Kasumi-1 (cell line): ENCODE measurements at regions not wholly inside any gene's neighbourhood (a gene's known extent, or its start where the extent isn't known, plus 50 kb on each side); places are given as distances from the start of the nearest gene placed in this dataset.
"Not testable (repeated sequence)": the region's sequence is repeated elsewhere in the genome, so short reads cannot be mapped to it uniquely, and the experiment has no call there.

ENCODE experiments used
- DNase-seq, 2 experiments: peaks; one replicate each; lab custom pipeline; 2025; lab: John Stamatoyannopoulos, UW

- no peak for DNase-seq
Measured at GRCh38 chr4:180999217-180999616, 1244.0 kb upstream of the TENM3 start.

- DNase-seq, result no peak
Measured at GRCh38 chr4:181004056-181004455, 1239.1 kb upstream of the TENM3 start.

GRCh38 chr4:181006499-181007260, 1236.5 kb upstream of the TENM3 start:
- no peak for DNase-seq

DNA sequence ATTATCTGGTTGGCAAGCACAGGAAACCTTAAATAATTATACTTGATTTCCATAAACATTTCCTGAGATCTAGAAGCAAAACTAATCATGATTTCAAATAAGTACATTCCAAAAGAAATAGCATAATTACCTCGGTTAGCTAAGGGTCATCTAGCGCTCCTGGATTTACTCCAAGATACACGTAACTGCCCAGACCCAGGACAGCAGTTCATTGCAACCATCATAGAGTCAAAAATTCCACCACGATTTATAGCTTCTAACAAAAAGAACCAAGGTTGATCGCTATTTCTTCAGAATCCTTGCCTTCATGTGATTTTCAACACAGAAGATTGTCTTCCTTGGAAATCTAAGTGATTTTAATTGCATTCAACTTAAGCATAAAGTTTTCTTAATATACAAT, 1235.5 kb upstream of the TENM3 start:
- DNase-seq, result no peak

- DNase-seq, result no peak
Measured at GRCh38 chr4:181008164-181008563, 1235.0 kb upstream of the TENM3 start.

- no peak for DNase-seq
Measured at GRCh38 chr4:181013162-181013561, 1230.0 kb upstream of the TENM3 start.

DNA sequence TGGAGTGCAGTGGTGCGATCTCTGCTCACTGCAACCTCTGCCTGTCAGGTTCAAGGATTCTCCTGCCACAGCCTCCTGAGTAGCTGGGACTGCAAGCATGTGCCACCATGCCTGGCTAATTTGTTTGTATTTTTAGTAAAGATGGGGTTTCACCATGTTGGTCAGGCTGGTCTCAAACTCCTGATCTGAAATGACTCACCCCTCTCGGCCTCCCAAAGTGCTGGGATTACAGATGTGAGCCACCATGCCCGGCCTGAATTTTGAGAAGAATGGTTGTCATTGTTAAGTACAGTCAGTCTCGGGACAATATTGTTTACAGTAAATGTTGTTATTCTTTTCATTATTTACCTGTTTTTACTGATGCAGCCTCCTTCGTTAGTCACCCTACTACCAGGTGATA, 1226.2 kb upstream of the TENM3 start:
- no peak for DNase-seq

- DNase-seq, result no peak
Measured at GRCh38 chr4:181018472-181018871, 1224.7 kb upstream of the TENM3 start.

DNA sequence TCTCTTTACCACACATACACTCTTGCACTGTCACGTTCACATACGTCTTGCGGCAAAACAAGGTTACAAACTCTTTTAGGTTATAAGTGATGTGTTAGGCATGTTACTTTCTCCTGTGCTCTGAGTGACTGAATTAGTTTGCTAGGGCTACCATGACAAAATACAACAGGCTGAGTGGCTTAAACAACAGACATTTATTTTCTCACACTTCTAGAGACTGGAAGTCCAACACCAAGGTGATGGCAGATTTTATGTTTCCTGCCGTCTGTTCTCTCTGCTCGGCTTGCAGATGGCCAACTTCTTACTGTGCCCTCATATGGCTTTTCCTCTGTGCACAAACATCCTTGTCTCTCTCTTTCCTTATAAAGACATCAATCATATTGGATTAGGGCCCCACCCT, 1224.3 kb upstream of the TENM3 start:
- no peak for DNase-seq

DNA sequence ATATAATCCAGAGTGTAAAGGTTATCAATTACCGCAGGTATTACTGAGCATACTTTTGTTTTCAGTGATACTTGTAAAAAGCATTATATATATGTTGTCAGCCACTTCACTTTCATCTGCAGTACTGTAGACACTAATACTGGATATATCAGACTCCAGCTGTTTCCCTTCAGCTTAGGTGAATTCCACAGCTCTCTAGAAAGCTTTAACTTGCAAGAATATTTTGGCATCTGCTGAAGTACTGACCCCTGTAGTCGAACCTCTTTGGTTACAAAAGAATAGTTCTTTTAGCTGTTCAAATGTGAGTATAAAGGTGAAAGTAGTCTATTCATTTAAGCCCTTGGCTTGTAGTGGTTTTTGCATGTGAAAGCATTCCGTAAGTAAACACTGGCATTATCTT, 1222.7 kb upstream of the TENM3 start:
- no peak for DNase-seq

DNA sequence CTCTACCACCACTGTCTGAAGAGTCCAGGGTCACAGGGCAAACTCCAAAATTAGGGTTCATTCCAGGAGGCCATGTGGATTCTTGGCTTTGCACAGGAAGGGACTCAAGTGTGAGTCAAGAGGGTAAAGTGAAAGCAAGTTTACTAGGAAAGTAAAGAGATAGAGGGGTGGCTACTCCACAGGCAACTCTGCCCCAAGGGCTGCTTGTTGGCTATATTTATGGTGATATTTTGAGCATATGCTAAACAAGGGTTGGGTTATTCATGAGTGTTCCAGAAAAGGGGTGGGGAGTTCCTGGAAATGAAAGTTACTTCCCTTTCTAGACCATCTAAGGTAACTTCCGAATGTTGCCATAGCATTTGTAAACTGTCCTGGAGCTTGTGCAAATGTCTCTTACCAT, 1222.0 kb upstream of the TENM3 start:
- no peak for DNase-seq

GRCh38 chr4:181030135-181030921, 1212.9 kb upstream of the TENM3 start:
- not testable (repeated sequence) for DNase-seq

DNA sequence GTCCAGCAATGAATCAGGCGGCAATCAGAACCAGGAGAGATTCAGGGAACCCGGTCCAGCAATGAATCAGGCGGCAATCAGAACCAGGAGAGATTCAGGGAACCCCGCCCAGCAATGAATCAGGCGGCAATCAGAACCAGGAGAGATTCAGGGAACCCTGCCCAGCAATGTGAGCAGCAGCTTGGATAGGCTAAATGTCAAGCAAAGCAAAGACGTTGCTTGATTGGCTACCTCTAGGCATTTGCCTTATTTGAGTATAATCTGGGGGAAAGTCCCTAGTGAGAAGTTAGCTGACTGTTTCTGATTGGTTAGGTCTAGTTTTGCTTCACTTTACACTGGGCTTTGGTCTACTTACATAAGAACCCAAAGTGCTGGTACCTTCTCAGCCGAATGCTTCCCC, 1212.2 kb upstream of the TENM3 start:
- DNase-seq, result no peak

DNA sequence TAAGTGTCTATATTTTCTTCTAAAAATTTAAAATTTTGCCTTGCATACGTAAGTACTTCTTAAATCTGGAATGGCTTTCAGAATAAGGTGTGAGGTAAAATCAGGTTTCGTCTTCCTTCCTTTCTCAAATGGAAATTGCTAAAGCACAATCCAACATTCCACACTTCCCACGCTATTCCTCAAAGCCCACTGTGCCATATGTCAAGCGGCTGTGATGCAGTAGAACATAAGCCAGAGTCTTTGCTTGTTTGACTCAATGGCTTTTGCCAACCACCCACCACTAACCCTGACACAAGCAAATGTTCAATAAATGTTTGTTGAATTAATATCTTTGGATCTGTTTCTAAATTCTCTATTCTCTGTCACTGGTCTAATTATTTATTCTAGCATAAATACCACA, 1199.7 kb upstream of the TENM3 start:
- no peak for DNase-seq

DNA sequence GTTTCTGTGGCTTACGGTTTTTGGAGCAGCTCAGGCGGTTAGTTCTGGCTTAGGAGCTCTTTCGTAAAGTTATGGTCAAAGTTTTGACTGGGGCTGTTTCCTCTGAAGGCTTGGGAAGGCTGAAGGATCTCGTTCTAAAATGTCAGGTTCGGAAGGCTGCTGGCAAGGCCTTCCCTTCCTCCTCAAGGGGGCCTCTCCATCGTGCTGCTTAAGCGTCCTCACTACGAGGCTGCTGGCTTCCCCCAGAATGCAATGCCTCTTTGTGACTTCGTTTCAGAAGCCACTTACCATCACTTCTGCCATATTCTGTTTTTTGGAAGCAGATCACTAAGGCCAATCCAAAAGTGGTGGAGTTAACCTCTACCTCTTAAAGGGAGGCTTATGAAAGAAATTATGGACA, 1196.4 kb upstream of the TENM3 start:
- DNase-seq, result no peak

DNA sequence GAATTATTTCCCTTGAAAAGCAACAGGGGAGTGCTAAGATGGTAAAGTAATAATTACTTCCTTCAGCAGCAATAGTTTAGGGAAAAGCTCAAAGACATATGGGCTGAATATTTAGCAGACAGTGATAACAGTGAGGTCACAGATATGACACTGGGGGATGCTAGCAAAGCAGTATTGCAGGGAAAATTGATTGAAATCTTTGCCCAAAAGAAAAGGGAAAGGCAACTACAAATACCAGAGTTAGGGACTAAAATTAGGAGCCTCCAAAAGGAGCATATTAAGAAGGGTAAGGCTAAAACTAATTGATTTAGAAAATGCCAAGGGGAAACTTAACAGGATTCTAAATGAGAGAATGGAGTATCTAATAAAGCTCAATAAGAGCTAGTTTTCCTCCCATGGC, 1191.3 kb upstream of the TENM3 start:
- no peak for DNase-seq

GRCh38 chr4:181061787-181062186, 1181.4 kb upstream of the TENM3 start:
- no peak for DNase-seq

- DNase-seq, result no peak
Measured at GRCh38 chr4:181063212-181063611, 1180.0 kb upstream of the TENM3 start.

DNA sequence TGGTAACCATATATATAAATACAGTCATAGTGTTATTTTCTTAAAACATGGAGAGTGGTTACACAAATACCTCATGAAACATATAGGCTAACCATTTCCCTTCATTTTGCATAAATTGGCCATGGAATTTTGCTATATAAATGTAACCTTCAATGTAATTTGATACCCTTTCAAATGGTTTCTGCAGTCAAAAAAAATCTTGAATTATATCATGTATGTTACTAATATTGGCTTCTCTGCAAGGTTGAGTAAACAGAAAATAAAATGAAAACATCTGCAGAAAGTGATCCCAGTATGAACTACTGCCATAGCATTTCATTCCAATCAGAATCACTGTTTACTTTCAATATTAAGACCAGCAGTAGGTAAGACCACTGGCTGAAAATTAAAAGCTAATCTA, 1165.9 kb upstream of the TENM3 start:
- DNase-seq, result no peak

DNA sequence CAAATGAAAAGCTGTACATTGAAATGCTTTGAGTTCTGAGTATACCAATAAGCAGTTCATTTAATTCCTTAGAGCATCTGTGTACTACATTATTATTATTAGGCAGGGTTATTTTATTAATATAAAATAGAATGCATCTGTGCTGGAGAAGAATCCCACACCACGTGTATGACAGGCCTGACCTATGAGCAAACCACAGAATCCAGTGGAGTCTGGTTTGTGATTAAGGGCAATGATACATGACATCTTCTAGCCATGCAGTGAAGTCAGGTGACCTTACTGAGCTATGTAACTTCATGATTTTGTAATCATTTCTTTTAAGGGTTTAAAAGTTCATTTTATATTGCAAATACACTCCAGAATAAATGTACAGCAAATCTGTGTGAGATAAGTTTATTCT, 1165.0 kb upstream of the TENM3 start:
- no peak for DNase-seq

- no peak for DNase-seq
Measured at GRCh38 chr4:181083757-181084361, 1159.3 kb upstream of the TENM3 start.

DNA sequence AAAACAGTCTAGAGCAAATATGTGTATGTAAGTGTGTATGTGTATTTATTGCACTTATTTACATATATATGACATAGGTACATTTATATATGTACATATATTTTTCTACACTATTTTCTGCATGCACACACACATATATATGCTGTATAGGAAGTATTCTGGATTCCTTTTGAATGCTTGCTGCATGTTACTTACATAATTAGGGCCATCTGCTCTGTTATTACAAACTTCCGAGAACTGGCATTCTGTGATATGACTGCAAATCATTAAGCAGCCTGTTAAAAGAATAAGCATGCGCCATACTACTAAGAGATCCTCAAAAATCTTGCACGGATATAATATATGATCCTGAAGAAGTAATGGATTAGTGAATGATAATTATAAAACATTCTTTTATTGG, 1157.6 kb upstream of the TENM3 start:
- no peak for DNase-seq

DNA sequence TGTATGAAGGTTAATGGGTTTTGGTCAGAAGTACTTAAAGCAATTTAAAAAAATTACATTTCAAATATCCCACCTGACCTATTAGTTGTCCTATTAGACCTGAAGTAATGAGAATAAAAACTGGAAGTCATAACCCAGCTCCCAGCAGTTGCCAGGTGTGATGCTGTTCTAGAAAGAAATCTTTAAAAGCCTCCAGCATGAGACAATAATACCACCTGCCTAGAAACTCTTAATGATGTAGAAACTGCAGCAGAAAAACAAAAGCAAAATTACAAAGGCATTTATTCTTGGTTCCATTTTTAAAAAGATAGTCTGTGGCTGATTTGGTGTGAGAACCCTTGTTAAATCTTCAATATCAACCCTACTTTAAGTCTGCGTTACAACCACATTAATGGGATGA, 1137.7 kb upstream of the TENM3 start:
- DNase-seq, result no peak
